ENCODE measurements at regions not wholly inside any gene's neighbourhood (a gene's known extent, or its start where the extent isn't known, plus 50 kb on each side); places are given as distances from the start of the nearest gene placed in this dataset.

- no peak for DNase-seq
Measured at GRCh38 chr22:27329131-27329850, 472.3 kb downstream of the MN1 start.

GRCh38 chr22:27329966-27330645, 471.4 kb downstream of the MN1 start:
- DNase-seq, result no peak

GRCh38 chr22:27331526-27332281, 469.9 kb downstream of the MN1 start:
- DNase-seq, result peak; percentile 57

GRCh38 chr22:27335102-27335660, 466.4 kb downstream of the MN1 start:
- no peak for DNase-seq

- no peak for DNase-seq
Measured at GRCh38 chr22:27336151-27337090, 465.1 kb downstream of the MN1 start.

GRCh38 chr22:27337676-27338075, 463.9 kb downstream of the MN1 start:
- DNase-seq, result no peak

GRCh38 chr22:27340047-27340446, 461.5 kb downstream of the MN1 start:
- no peak for DNase-seq

GRCh38 chr22:27344546-27344945, 457.0 kb downstream of the MN1 start:
- no peak for DNase-seq

- no peak for DNase-seq
Measured at GRCh38 chr22:27345691-27346090, 455.9 kb downstream of the MN1 start.

GRCh38 chr22:27347951-27348350, 453.6 kb downstream of the MN1 start:
- no peak for DNase-seq

- no peak for DNase-seq
Measured at GRCh38 chr22:27348634-27349033, 452.9 kb downstream of the MN1 start.

GRCh38 chr22:27349456-27349855, 452.1 kb downstream of the MN1 start:
- DNase-seq, result no peak

- no peak for DNase-seq
Measured at GRCh38 chr22:27350306-27350705, 451.2 kb downstream of the MN1 start.

- DNase-seq, result no peak
Measured at GRCh38 chr22:27352426-27352825, 449.1 kb downstream of the MN1 start.

GRCh38 chr22:27358096-27358870, 443.3 kb downstream of the MN1 start:
- no peak for DNase-seq

- no peak for DNase-seq
Measured at GRCh38 chr22:27370269-27370668, 431.3 kb downstream of the MN1 start.

- DNase-seq, result no peak
Measured at GRCh38 chr22:27370987-27371386, 430.6 kb downstream of the MN1 start.

- no peak for DNase-seq
Measured at GRCh38 chr22:27372364-27372763, 429.2 kb downstream of the MN1 start.

- DNase-seq, result no peak
Measured at GRCh38 chr22:27372969-27373670, 428.4 kb downstream of the MN1 start.

GRCh38 chr22:27377501-27378295, 423.9 kb downstream of the MN1 start:
- DNase-seq, result no peak

Data from femur (tissue), 1 donor.